ENCODE measurements at regions not wholly inside any gene's neighbourhood (a gene's known extent, or its start where the extent isn't known, plus 50 kb on each side); places are given as distances from the start of the nearest gene placed in this dataset.

- TF ChIP-seq CTCF (IDR thresholded peaks at IDR 0.05) (peak; percentile 89), EZH2 (IDR thresholded peaks at IDR 0.05; ENCODE audit: borderline replicate concordance, insufficient read depth, low read depth, low read length, poor library complexity, severe bottlenecking) (no peak)
These were observed 141.3 kb upstream of the KLF14 start for GRCh38 chr7:130875265-130875741.

All from B cell (primary cell).